ENCODE measurements at regions not wholly inside any gene's neighbourhood (a gene's known extent, or its start where the extent isn't known, plus 50 kb on each side); places are given as distances from the start of the nearest gene placed in this dataset.

GRCh38 chr15:46808834-46809233 lies 908.5 kb upstream of the SEMA6D start (continued):
- no peak for TF ChIP-seq KAT7 (CRISPR knock-in tag; IDR thresholded peaks at IDR 0.05; ENCODE audit: borderline replicate concordance)

- Mint-ChIP-seq H3K4me1 (no peaks in the 10 kb centered on the region), H3K9me3 (no peaks in the 10 kb centered on the region), H3K36me3 (no peaks in the 10 kb centered on the region), H3K27me3 (ENCODE audit: low read depth) (no peaks in the 10 kb centered on the region), H3K27ac (no peak overlapping the region), H3K4me3 (no peak overlapping the region)
- TF ChIP-seq, protein P1, sequence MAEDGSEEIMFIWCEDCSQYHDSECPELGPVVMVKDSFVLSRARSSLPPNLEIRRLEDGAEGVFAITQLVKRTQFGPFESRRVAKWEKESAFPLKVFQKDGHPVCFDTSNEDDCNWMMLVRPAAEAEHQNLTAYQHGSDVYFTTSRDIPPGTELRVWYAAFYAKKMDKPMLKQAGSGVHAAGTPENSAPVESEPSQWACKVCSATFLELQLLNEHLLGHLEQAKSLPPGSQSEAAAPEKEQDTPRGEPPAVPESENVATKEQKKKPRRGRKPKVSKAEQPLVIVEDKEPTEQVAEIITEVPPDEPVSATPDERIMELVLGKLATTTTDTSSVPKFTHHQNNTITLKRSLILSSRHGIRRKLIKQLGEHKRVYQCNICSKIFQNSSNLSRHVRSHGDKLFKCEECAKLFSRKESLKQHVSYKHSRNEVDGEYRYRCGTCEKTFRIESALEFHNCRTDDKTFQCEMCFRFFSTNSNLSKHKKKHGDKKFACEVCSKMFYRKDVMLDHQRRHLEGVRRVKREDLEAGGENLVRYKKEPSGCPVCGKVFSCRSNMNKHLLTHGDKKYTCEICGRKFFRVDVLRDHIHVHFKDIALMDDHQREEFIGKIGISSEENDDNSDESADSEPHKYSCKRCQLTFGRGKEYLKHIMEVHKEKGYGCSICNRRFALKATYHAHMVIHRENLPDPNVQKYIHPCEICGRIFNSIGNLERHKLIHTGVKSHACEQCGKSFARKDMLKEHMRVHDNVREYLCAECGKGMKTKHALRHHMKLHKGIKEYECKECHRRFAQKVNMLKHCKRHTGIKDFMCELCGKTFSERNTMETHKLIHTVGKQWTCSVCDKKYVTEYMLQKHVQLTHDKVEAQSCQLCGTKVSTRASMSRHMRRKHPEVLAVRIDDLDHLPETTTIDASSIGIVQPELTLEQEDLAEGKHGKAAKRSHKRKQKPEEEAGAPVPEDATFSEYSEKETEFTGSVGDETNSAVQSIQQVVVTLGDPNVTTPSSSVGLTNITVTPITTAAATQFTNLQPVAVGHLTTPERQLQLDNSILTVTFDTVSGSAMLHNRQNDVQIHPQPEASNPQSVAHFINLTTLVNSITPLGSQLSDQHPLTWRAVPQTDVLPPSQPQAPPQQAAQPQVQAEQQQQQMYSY (CRISPR knock-in tag; IDR thresholded peaks at IDR 0.05): no peak
- TF ChIP-seq NR3C1 (CRISPR knock-in tag; conservative IDR thresholded peaks at IDR 0.05; ENCODE audit: low read depth): no peak
- no peak for TF ChIP-seq GTF2I (CRISPR knock-in tag; conservative IDR thresholded peaks at IDR 0.05)
- no peak for TF ChIP-seq TEAD1 (CRISPR knock-in tag; IDR thresholded peaks at IDR 0.05)
- TF ChIP-seq RELA (CRISPR knock-in tag; IDR thresholded peaks at IDR 0.05; ENCODE audit: borderline replicate concordance): no peak
- TF ChIP-seq ELF4 (CRISPR knock-in tag; IDR thresholded peaks at IDR 0.05; ENCODE audit: low read depth): no peak
- no peak for TF ChIP-seq ZNF121 (CRISPR knock-in tag; IDR thresholded peaks at IDR 0.05)
- TF ChIP-seq SMAD4 (CRISPR knock-in tag; IDR thresholded peaks at IDR 0.05): no peak
- TF ChIP-seq IRF2 (CRISPR knock-in tag; IDR thresholded peaks at IDR 0.05; ENCODE audit: borderline replicate concordance, low read depth): no peak
- no peak for TF ChIP-seq CREB1 (CRISPR knock-in tag; IDR thresholded peaks at IDR 0.05)
- TF ChIP-seq TCF7 (CRISPR knock-in tag; IDR thresholded peaks at IDR 0.05; ENCODE audit: low read depth): no peak
- no peak for TF ChIP-seq FOXK1 (CRISPR knock-in tag; IDR thresholded peaks at IDR 0.05)
- no peak for TF ChIP-seq OVOL2 (CRISPR knock-in tag; IDR thresholded peaks at IDR 0.05; ENCODE audit: borderline replicate concordance)
- TF ChIP-seq GRHL2 (CRISPR knock-in tag; IDR thresholded peaks at IDR 0.05; ENCODE audit: insufficient replicate concordance, severe bottlenecking): no peak
- no peak for TF ChIP-seq TEAD4 (CRISPR knock-in tag; IDR thresholded peaks at IDR 0.05)
- no peak for TF ChIP-seq JUN (CRISPR knock-in tag; IDR thresholded peaks at IDR 0.05)
- TF ChIP-seq, protein P2, sequence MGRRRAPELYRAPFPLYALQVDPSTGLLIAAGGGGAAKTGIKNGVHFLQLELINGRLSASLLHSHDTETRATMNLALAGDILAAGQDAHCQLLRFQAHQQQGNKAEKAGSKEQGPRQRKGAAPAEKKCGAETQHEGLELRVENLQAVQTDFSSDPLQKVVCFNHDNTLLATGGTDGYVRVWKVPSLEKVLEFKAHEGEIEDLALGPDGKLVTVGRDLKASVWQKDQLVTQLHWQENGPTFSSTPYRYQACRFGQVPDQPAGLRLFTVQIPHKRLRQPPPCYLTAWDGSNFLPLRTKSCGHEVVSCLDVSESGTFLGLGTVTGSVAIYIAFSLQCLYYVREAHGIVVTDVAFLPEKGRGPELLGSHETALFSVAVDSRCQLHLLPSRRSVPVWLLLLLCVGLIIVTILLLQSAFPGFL (CRISPR knock-in tag; IDR thresholded peaks at IDR 0.05; ENCODE audit: borderline replicate concordance): no peak
- no peak for TF ChIP-seq ZNF219 (CRISPR knock-in tag; IDR thresholded peaks at IDR 0.05; ENCODE audit: borderline replicate concordance)
- DNase-seq (ENCODE audit: low spot score): no peak
- ChIA-PET CTCF (no interaction called here), POLR2A (no interaction called here)
- ATAC-seq: no peak
Measured at GRCh38 chr15:46815240-46815639, 902.1 kb upstream of the SEMA6D start.

- POLR2A ChIA-PET: no interaction called here
- TF ChIP-seq JAZF1 (CRISPR knock-in tag; IDR thresholded peaks at IDR 0.05) (no peak), JUN (CRISPR knock-in tag; IDR thresholded peaks at IDR 0.05) (no peak), FOXK1 (CRISPR knock-in tag; IDR thresholded peaks at IDR 0.05) (no peak), OVOL2 (CRISPR knock-in tag; IDR thresholded peaks at IDR 0.05; ENCODE audit: borderline replicate concordance) (no peak), IRF2 (CRISPR knock-in tag; IDR thresholded peaks at IDR 0.05; ENCODE audit: borderline replicate concordance, low read depth) (no peak), MXD4 (CRISPR knock-in tag; IDR thresholded peaks at IDR 0.05; ENCODE audit: borderline replicate concordance) (no peak)
- TF ChIP-seq, protein P3, sequence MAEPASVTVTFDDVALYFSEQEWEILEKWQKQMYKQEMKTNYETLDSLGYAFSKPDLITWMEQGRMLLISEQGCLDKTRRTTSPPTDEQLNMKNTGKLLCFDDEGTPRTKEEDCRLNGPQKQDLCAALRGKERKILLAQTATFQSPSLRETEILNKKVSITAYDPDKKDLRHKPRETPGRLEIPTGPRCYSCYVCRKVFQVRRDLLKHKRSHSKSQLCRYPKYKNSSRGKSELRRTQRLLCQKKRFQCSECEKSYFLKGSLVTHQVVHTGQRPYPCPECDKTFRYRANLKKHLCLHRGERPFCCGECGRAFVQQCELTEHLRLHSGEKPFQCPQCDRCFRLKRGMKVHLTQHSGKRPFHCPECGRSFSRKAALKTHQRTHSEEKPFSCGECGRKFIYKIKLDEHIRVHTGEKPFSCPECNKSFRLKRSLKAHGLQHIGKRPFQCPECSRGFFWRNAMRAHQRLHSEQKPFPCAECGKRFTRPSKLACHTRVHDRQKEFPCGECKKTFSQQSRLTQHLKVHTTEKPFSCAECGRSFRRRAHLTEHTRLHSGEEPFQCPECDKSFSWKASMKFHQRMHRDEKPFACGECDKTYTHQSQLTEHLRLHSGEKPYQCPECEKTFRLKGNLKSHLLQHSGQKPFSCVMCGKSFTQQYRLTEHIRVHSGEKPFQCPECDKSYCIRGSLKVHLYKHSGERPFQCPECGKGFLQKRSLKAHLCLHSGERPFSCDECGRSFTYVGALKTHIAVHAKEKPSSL (CRISPR knock-in tag; conservative IDR thresholded peaks at IDR 0.05): no peak
- TF ChIP-seq, protein P1 (CRISPR knock-in tag; IDR thresholded peaks at IDR 0.05): no peak
- TF ChIP-seq, protein P2 (CRISPR knock-in tag; IDR thresholded peaks at IDR 0.05; ENCODE audit: borderline replicate concordance): no peak
Measured at GRCh38 chr15:46815765-46816164, 901.5 kb upstream of the SEMA6D start.

More at GRCh38 chr15:46815765-46816164, 901.5 kb upstream of the SEMA6D start:
- H3K27me3 Mint-ChIP-seq (ENCODE audit: low read depth): no peaks in the 10 kb centered on the region
- H3K4me3 Mint-ChIP-seq: no peak overlapping the region
- no peaks in the 10 kb centered on the region for H3K4me1 Mint-ChIP-seq
- no peaks in the 10 kb centered on the region for H3K9me3 Mint-ChIP-seq
- CTCF ChIA-PET: interaction anchor here (1.7 kb wide), 1 partner anchor 14 kb away, joined by 4 read pairs; no protein-coding TSS in a partner anchor
- no peak overlapping the region for H3K27ac Mint-ChIP-seq
- no peak for DNase-seq (ENCODE audit: low spot score)
- no peak for ATAC-seq
- H3K36me3 Mint-ChIP-seq: no peaks in the 10 kb centered on the region

All from WTC11 (cell line).